Trophoblast cell (in vitro differentiated cells and primary cell): ENCODE measurements at regions not wholly inside any gene's neighbourhood (a gene's known extent, or its start where the extent isn't known, plus 50 kb on each side); places are given as distances from the start of the nearest gene placed in this dataset.

Source experiments
- DNase-seq, 2 donors: peaks; one replicate each; pipeline ENCODE4 v3.0.0-alpha.2; 2016
- H2AFZ ChIP-seq: 2 replicates; pipeline ENCODE4 v1.6.1; 2013; ENCODE audit warnings: low read length, moderate library complexity, mild to moderate bottlenecking; ENCODE audit not compliant: insufficient read depth, poor library complexity
- H2AK5ac ChIP-seq: 2 replicates; pipeline ENCODE4 v1.6.1; 2013; ENCODE audit warnings: mild to moderate bottlenecking, low read length
- H2BK120ac ChIP-seq: 2 replicates; pipeline ENCODE4 v1.6.1; 2013; ENCODE audit warnings: low read length, mild to moderate bottlenecking, moderate library complexity; ENCODE audit not compliant: insufficient read depth, poor library complexity
- H2BK12ac ChIP-seq: 2 replicates; pipeline ENCODE4 v1.6.1; 2013; ENCODE audit warnings: mild to moderate bottlenecking, low read length, moderate library complexity
- H2BK5ac ChIP-seq: 2 replicates; pipeline ENCODE4 v1.6.1; 2013; ENCODE audit warnings: low read length, low read depth, moderate library complexity, mild to moderate bottlenecking; ENCODE audit not compliant: poor library complexity
- H3K14ac ChIP-seq: 2 replicates; pipeline ENCODE4 v1.6.1; 2013; ENCODE audit warnings: mild to moderate bottlenecking, low read length
- H3K18ac ChIP-seq: 2 replicates; pipeline ENCODE4 v1.6.1; 2013; ENCODE audit warnings: mild to moderate bottlenecking, low read length
- H3K23ac ChIP-seq: 2 replicates; pipeline ENCODE4 v1.6.1; 2013; ENCODE audit warnings: low read length
- H3K27ac ChIP-seq: 2 replicates; pipeline ENCODE4 v1.5.1; 2013; ENCODE audit warnings: low read depth, mild to moderate bottlenecking, inconsistent platforms, low read length, moderate library complexity
- H3K27me3 ChIP-seq: 2 replicates; pipeline ENCODE4 v1.6.1; 2013; ENCODE audit warnings: inconsistent platforms, mild to moderate bottlenecking, low read length, moderate library complexity; ENCODE audit not compliant: insufficient read depth
- H3K36me3 ChIP-seq, 2 experiments: 1 replicate in 1 of 2; 2 replicates in 1 of 2; pipeline ENCODE4 v1.6.1; 2013; ENCODE audit warnings: low read length in 2 of 2, mild to moderate bottlenecking in 2 of 2, moderate library complexity in 1 of 2; ENCODE audit not compliant: insufficient read depth in 2 of 2, control insufficient read depth in 1 of 2
- H3K4ac ChIP-seq: 2 replicates; pipeline ENCODE4 v1.6.1; 2013; ENCODE audit warnings: low read depth, mild to moderate bottlenecking, low read length, moderate library complexity
- H3K4me1 ChIP-seq, 2 experiments: 1 replicate in 1 of 2; 2 replicates in 1 of 2; pipeline ENCODE4 v1.6.1; 2013; ENCODE audit warnings: low read length in 2 of 2, mild to moderate bottlenecking in 2 of 2, moderate library complexity in 1 of 2; ENCODE audit not compliant: insufficient read depth in 2 of 2, control insufficient read depth in 1 of 2
- H3K4me2 ChIP-seq: 2 replicates; pipeline ENCODE4 v1.6.1; 2013; ENCODE audit warnings: inconsistent platforms, mild to moderate bottlenecking, low read length, moderate library complexity
- H3K4me3 ChIP-seq: 2 replicates; pipeline ENCODE4 v1.5.1; 2013; ENCODE audit warnings: mild to moderate bottlenecking, low read depth, low read length, inconsistent platforms
- H3K79me1 ChIP-seq: one replicate; pipeline ENCODE4 v1.6.1; 2013; ENCODE audit warnings: low read length
- H3K79me2 ChIP-seq: 2 replicates; pipeline ENCODE4 v1.6.1; 2013; ENCODE audit warnings: low read length, mild to moderate bottlenecking; ENCODE audit not compliant: control insufficient read depth, insufficient read depth, poor library complexity
- H3K9ac ChIP-seq: 2 replicates; pipeline ENCODE4 v1.6.1; 2013; ENCODE audit warnings: mild to moderate bottlenecking, low read length
- H3K9me3 ChIP-seq: 2 replicates; pipeline ENCODE4 v1.6.1; 2013; ENCODE audit warnings: low read depth, mild to moderate bottlenecking, control low read depth, inconsistent platforms, low read length; ENCODE audit not compliant: insufficient read depth
- H4K12ac ChIP-seq: 2 replicates; pipeline ENCODE4 v1.6.1; 2013; ENCODE audit warnings: low read depth, mild to moderate bottlenecking, low read length, moderate library complexity
- H4K8ac ChIP-seq: 2 replicates; pipeline ENCODE4 v1.6.1; 2013; ENCODE audit warnings: low read depth, mild to moderate bottlenecking, low read length, moderate library complexity
- H4K91ac ChIP-seq: one replicate; pipeline ENCODE4 v1.6.1; 2013; ENCODE audit warnings: low read depth, mild to moderate bottlenecking, low read length, moderate library complexity
- WGBS: extraction: QIAGEN DNeasy Blood & Tissue Kit; methylation state at CpG from one replicate; pipeline ENCODE4 v1.1.7; 2013; ENCODE audit warnings: missing lambda C conversion rate; ENCODE audit not compliant: insufficient read length, insufficient coverage; ENCODE audit errors: extremely low coverage; 5-methylcytosine and 5-hydroxymethylcytosine counted together

GRCh38 chr20:55576981-55577380 lies 428.3 kb downstream of the CBLN4 start:
- H3K9me3 ChIP-seq, result no peaks in the 10 kb centered on the region
- no peak overlapping the region for H2AK5ac ChIP-seq
- H3K36me3 ChIP-seq, result no peaks in the 10 kb centered on the region
- no peak overlapping the region for H3K23ac ChIP-seq
- WGBS, result no CpG with 5 or more reads among the region's 1 CpG
- no peak overlapping the region for H4K12ac ChIP-seq
- H3K4ac ChIP-seq, result no peak overlapping the region
- H3K79me1 ChIP-seq, result no peaks in the 10 kb centered on the region
- no peak overlapping the region for H3K27ac ChIP-seq
- no peak overlapping the region for H3K14ac ChIP-seq
- H4K91ac ChIP-seq, result no peak overlapping the region
- no peak overlapping the region for H3K4me2 ChIP-seq
- H2BK5ac ChIP-seq, result no peak overlapping the region
- no peak overlapping the region for H3K4me3 ChIP-seq
- no peak overlapping the region for H2BK120ac ChIP-seq
- no peaks in the 10 kb centered on the region for H3K27me3 ChIP-seq
- H3K18ac ChIP-seq, result no peak overlapping the region
- no peak overlapping the region for H3K9ac ChIP-seq
- H2AFZ ChIP-seq, result no peak overlapping the region
- no peak for DNase-seq
- H2BK12ac ChIP-seq, result no peak overlapping the region
- H3K4me1 ChIP-seq, result no peaks in the 10 kb centered on the region
- H3K79me2 ChIP-seq, result no peaks in the 10 kb centered on the region
- H4K8ac ChIP-seq, result no peak overlapping the region

- Histone ChIP-seq H3K4me3 (no peak overlapping the region), H3K4ac (no peak overlapping the region), H4K12ac (no peak overlapping the region), H3K27me3 (no peaks in the 10 kb centered on the region), H3K9me3 (peaks cover 3% of the 10 kb centered on the region), H3K79me1 (no peaks in the 10 kb centered on the region), H2AK5ac (no peak overlapping the region), H3K27ac (no peak overlapping the region), H3K79me2 (no peaks in the 10 kb centered on the region), H2AFZ (no peak overlapping the region), H4K8ac (no peak overlapping the region), H2BK12ac (no peak overlapping the region), H3K18ac (no peak overlapping the region), H3K23ac (no peak overlapping the region), H3K36me3 (no peaks in the 10 kb centered on the region), H2BK5ac (no peak overlapping the region), H3K14ac (no peak overlapping the region), H4K91ac (no peak overlapping the region), H3K9ac (no peak overlapping the region), H3K4me2 (no peak overlapping the region), H3K4me1 (no peaks in the 10 kb centered on the region), H2BK120ac (no peak overlapping the region)
- no CpG with 5 or more reads among the region's 3 CpGs for WGBS
- DNase-seq, result peak in 1 of 2 donors; percentile 39
Observed at GRCh38 chr20:55569084-55569483, 436.2 kb downstream of the CBLN4 start.

GRCh38 chr20:55567826-55568225 lies 437.5 kb downstream of the CBLN4 start:
- Histone ChIP-seq H2BK5ac (no peak overlapping the region), H3K79me2 (no peaks in the 10 kb centered on the region), H2BK12ac (no peak overlapping the region), H3K9ac (no peak overlapping the region), H4K8ac (no peak overlapping the region), H3K4me2 (no peak overlapping the region), H3K27ac (no peak overlapping the region), H2BK120ac (no peak overlapping the region), H3K79me1 (no peaks in the 10 kb centered on the region), H3K18ac (no peak overlapping the region), H3K27me3 (no peaks in the 10 kb centered on the region), H3K9me3 (peaks cover 3% of the 10 kb centered on the region), H3K4me3 (peak overlapping the region; percentile 50), H3K4me1 (no peaks in the 10 kb centered on the region), H4K12ac (no peak overlapping the region), H3K23ac (no peak overlapping the region), H4K91ac (no peak overlapping the region), H2AFZ (no peak overlapping the region), H3K4ac (no peak overlapping the region), H3K14ac (no peak overlapping the region), H2AK5ac (no peak overlapping the region), H3K36me3 (no peaks in the 10 kb centered on the region)
- DNase-seq, result no peak
- WGBS, result no CpG with 5 or more reads among the region's 6 CpGs

- H3K36me3 ChIP-seq, result no peaks in the 10 kb centered on the region
- no peak for DNase-seq
- H2BK5ac ChIP-seq, result no peak overlapping the region
- no CpG with 5 or more reads among the region's 5 CpGs for WGBS
- H3K79me1 ChIP-seq, result no peaks in the 10 kb centered on the region
- H3K4me2 ChIP-seq, result no peak overlapping the region
- no peak overlapping the region for H4K91ac ChIP-seq
- H3K9me3 ChIP-seq, result peaks cover 3% of the 10 kb centered on the region
- no peak overlapping the region for H2AK5ac ChIP-seq
- H4K8ac ChIP-seq, result no peak overlapping the region
- no peak overlapping the region for H2AFZ ChIP-seq
- H3K4me1 ChIP-seq, result no peaks in the 10 kb centered on the region
- H2BK12ac ChIP-seq, result no peak overlapping the region
- H3K27me3 ChIP-seq, result no peaks in the 10 kb centered on the region
- no peak overlapping the region for H3K9ac ChIP-seq
- H3K23ac ChIP-seq, result no peak overlapping the region
- no peak overlapping the region for H3K4me3 ChIP-seq
- H3K14ac ChIP-seq, result no peak overlapping the region
- H3K79me2 ChIP-seq, result no peaks in the 10 kb centered on the region
- no peak overlapping the region for H2BK120ac ChIP-seq
- no peak overlapping the region for H3K18ac ChIP-seq
- H3K4ac ChIP-seq, result no peak overlapping the region
- H3K27ac ChIP-seq, result no peak overlapping the region
- H4K12ac ChIP-seq, result no peak overlapping the region
Observed at GRCh38 chr20:55565096-55565773, 440.1 kb downstream of the CBLN4 start.
